Hematopoietic multipotent progenitor cell treated with erythropoietin and hydrocortisone succinate and interleukin-3 and kit ligand, for 4 days (in vitro differentiated cells): ENCODE measurements at regions not wholly inside any gene's neighbourhood (a gene's known extent, or its start where the extent isn't known, plus 50 kb on each side); places are given as distances from the start of the nearest gene placed in this dataset.

Experiments used
- DNase-seq: peaks from one replicate; pipeline ENCODE4 v3.0.0-alpha.2; 2015

GRCh38 chr2:66691031-66691965 lies 256.4 kb downstream of the MEIS1 start:
- no peak for DNase-seq

- DNase-seq: no peak
Measured at GRCh38 chr2:66692521-66693054, 257.7 kb downstream of the MEIS1 start.

GRCh38 chr2:66693076-66693965 lies 258.4 kb downstream of the MEIS1 start:
- no peak for DNase-seq

GRCh38 chr2:66694087-66694860 lies 259.3 kb downstream of the MEIS1 start:
- DNase-seq: no peak

GRCh38 chr2:66695226-66695735 lies 260.4 kb downstream of the MEIS1 start:
- no peak for DNase-seq

GRCh38 chr2:66696374-66696773 lies 261.4 kb downstream of the MEIS1 start:
- no peak for DNase-seq

GRCh38 chr2:66696886-66697285 lies 262.0 kb downstream of the MEIS1 start:
- DNase-seq: no peak

GRCh38 chr2:66697366-66697765 lies 262.4 kb downstream of the MEIS1 start:
- no peak for DNase-seq

GRCh38 chr2:66698091-66698490 lies 263.2 kb downstream of the MEIS1 start:
- DNase-seq: no peak

GRCh38 chr2:66698576-66699239 lies 263.8 kb downstream of the MEIS1 start:
- no peak for DNase-seq

GRCh38 chr2:66699416-66699792 lies 264.5 kb downstream of the MEIS1 start:
- DNase-seq: no peak

GRCh38 chr2:66699793-66700676 lies 265.1 kb downstream of the MEIS1 start:
- no peak for DNase-seq

GRCh38 chr2:66700677-66701066 lies 265.7 kb downstream of the MEIS1 start:
- no peak for DNase-seq

GRCh38 chr2:66701251-66701650 lies 266.3 kb downstream of the MEIS1 start:
- DNase-seq: no peak

- DNase-seq: no peak
Measured at GRCh38 chr2:66701656-66702055, 266.7 kb downstream of the MEIS1 start.

GRCh38 chr2:66702301-66702700 lies 267.4 kb downstream of the MEIS1 start:
- DNase-seq: no peak

- DNase-seq: no peak
Measured at GRCh38 chr2:66704786-66705185, 269.9 kb downstream of the MEIS1 start.

GRCh38 chr2:66714610-66715009 lies 279.7 kb downstream of the MEIS1 start:
- no peak for DNase-seq

GRCh38 chr2:66717218-66717905 lies 282.4 kb downstream of the MEIS1 start:
- DNase-seq: no peak

- DNase-seq: no peak
Measured at GRCh38 chr2:66717973-66718372, 283.0 kb downstream of the MEIS1 start.
